MCF 10A (cell line): ENCODE measurements at regions not wholly inside any gene's neighbourhood (a gene's known extent, or its start where the extent isn't known, plus 50 kb on each side); places are given as distances from the start of the nearest gene placed in this dataset.

Source experiments
- BruUV-seq: library from RNA; stranded (reverse); fragments of 400-500 nt; replicated peaks from 2 replicates; lab custom pipeline; 2021; lab: Mats Ljungman, UMichigan
- CTCF ChIA-PET: fragments of 300-600 bp; sonication (Branson Sonifier 250); formaldehyde crosslinking; extraction: SDS; loops from one replicate; lab custom pipeline; 2021; ENCODE audit warnings: antibody characterized with exemption, inconsistent platforms; lab: Yijun Ruan, JAX
- POLR2A ChIA-PET: fragments of 300-600, 350-650 bp; sonication (Branson Sonifier 250); formaldehyde crosslinking; extraction: SDS; loops from one replicate; lab custom pipeline; 2020; ENCODE audit warnings: antibody characterized with exemption, inconsistent platforms; lab: Yijun Ruan, JAX
- DNase-seq: peaks from one replicate; pipeline ENCODE4 v3.0.0-alpha.2; 2018; ENCODE audit not compliant: unreplicated experiment
- H3K27ac Mint-ChIP-seq: one replicate; pipeline ENCODE4 v1.8.0; 2022; ENCODE audit warnings: mild to moderate bottlenecking, low read depth, mixed read lengths; ENCODE audit not compliant: unreplicated experiment
- H3K27me3 Mint-ChIP-seq: one replicate; pipeline ENCODE4 v1.8.0; 2022; ENCODE audit warnings: mixed read lengths; ENCODE audit not compliant: insufficient read depth, unreplicated experiment
- H3K36me3 Mint-ChIP-seq: one replicate; pipeline ENCODE4 v1.8.0; 2022; ENCODE audit warnings: mild to moderate bottlenecking, moderate library complexity, mixed read lengths; ENCODE audit not compliant: insufficient read depth, unreplicated experiment
- H3K4me1 Mint-ChIP-seq: one replicate; pipeline ENCODE4 v1.8.0; 2022; ENCODE audit warnings: mixed read lengths; ENCODE audit not compliant: insufficient read depth, unreplicated experiment
- H3K4me3 Mint-ChIP-seq: one replicate; pipeline ENCODE4 v1.8.0; 2022; ENCODE audit warnings: mild to moderate bottlenecking, moderate library complexity, mixed read lengths; ENCODE audit not compliant: unreplicated experiment
- H3K9me3 Mint-ChIP-seq: one replicate; pipeline ENCODE4 v1.8.0; 2022; ENCODE audit warnings: mixed read lengths; ENCODE audit not compliant: unreplicated experiment
- CTCF ChIP-seq: fragments of 200-600 bp; IDR thresholded peaks from one replicate; pipeline ENCODE4 v1.8.0; 2022; ENCODE audit warnings: antibody characterized with exemption, mild to moderate bottlenecking; ENCODE audit not compliant: unreplicated experiment
- intact Hi-C: fragments of 100-400 bp; cut with micrococcal nuclease; formaldehyde crosslinking; loops from 2 replicates; pipeline ENCODE4 v1.14.1; 2022

GRCh38 chr1:217343907-217344306, 287.0 kb downstream of the GPATCH2 start:
- Mint-ChIP-seq H3K27ac (no peak overlapping the region), H3K36me3 (no peaks in the 10 kb centered on the region), H3K27me3 (peaks cover 23% of the 10 kb centered on the region), H3K4me1 (no peaks in the 10 kb centered on the region), H3K9me3 (no peaks in the 10 kb centered on the region), H3K4me3 (no peak overlapping the region)
- intact Hi-C loops, result no loop called here
- ChIA-PET POLR2A (no interaction called here), CTCF (interaction anchor here (0.7 to 1.0 kb wide), 2 partner anchors 10 to 62 kb away, joined by 3 read pairs; no protein-coding TSS in a partner anchor)
- no TSS peak for BruUV-seq
- no peak for TF ChIP-seq CTCF
- no peak for DNase-seq

GRCh38 chr1:217342105-217342504, 288.8 kb downstream of the GPATCH2 start:
- no TSS peak for BruUV-seq
- Mint-ChIP-seq H3K36me3 (no peaks in the 10 kb centered on the region), H3K27me3 (peaks cover 28% of the 10 kb centered on the region), H3K4me3 (no peak overlapping the region), H3K4me1 (no peaks in the 10 kb centered on the region), H3K9me3 (no peaks in the 10 kb centered on the region), H3K27ac (no peak overlapping the region)
- intact Hi-C loops, result no loop called here
- DNase-seq, result no peak
- CTCF ChIA-PET, result interaction anchor here (0.6 to 1.1 kb wide), 3 partner anchors 10 to 875 kb away, joined by 3 read pairs; no protein-coding TSS in a partner anchor
- TF ChIP-seq CTCF, result no peak
- POLR2A ChIA-PET, result no interaction called here

DNA sequence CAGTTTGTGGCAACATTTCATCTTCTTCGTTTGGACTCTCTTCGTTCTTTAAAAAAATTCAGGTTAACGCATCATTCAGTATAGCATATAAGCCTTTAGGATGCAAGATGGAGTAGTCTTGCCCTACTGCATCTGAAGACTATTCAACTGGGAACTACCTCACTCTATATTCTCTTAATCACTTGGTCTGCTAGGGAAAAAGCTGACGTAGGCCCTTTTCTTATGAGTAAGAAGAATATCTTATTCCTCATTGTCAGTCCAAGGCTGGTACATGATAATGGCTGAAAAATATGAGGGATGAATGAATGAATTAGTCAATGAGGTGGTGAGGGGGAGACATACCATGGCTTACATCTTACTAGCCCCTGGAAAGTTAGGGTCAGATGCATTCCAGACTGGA, 294.2 kb downstream of the GPATCH2 start:
- no TSS peak for BruUV-seq
- ChIA-PET POLR2A (interaction anchor here (0.8 kb wide), 1 partner anchor 8 kb away, joined by 3 read pairs; no protein-coding TSS in a partner anchor), CTCF (interaction anchor here (0.6 to 1.0 kb wide), 4 partner anchors 10 to 662 kb away, joined by 3 to 5 read pairs (median 4); no protein-coding TSS in a partner anchor)
- Mint-ChIP-seq H3K4me3 (no peak overlapping the region), H3K36me3 (no peaks in the 10 kb centered on the region), H3K4me1 (no peaks in the 10 kb centered on the region), H3K27ac (no peak overlapping the region), H3K9me3 (no peaks in the 10 kb centered on the region), H3K27me3 (peaks cover 28% of the 10 kb centered on the region)
- intact Hi-C loops, result loop anchor here (10.0 kb wide), 1 partner anchor 522 kb away; no protein-coding TSS in a partner anchor
- no peak for TF ChIP-seq CTCF
- no peak for DNase-seq

DNA sequence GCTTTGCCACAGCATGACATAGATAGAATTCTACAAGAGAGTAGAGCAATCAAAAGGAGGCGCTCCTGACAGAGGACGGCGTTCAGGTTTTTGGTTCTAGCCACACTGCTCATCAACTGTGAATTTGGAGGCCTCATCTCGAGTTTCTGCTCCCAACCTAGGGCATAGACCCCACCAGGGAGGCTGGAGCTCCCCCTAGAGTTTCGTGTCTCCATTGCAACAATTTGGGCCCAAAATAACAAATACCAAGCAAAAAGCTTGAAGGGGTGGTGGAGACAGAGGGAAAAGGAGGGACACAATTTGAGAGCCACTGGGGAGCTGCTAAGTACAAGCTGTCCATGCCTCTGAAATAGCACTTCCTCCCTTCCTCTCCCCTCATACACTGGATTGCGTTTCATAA, 297.0 kb downstream of the GPATCH2 start:
- CTCF ChIA-PET, result interaction anchor here (0.7 to 3.7 kb wide), 9 partner anchors 9 to 584 kb away, joined by 3 to 18 read pairs (median 3); no protein-coding TSS in a partner anchor

More for the DNA sequence above, 297.0 kb downstream of the GPATCH2 start:
- intact Hi-C loops, result loop anchor here (1.0 to 10.0 kb wide), 8 partner anchors 286 to 1024 kb away; no protein-coding TSS in a partner anchor
- no peaks in the 10 kb centered on the region for H3K4me1 Mint-ChIP-seq
- H3K36me3 Mint-ChIP-seq, result no peaks in the 10 kb centered on the region
- peaks cover 5% of the 10 kb centered on the region for H3K27me3 Mint-ChIP-seq
- no peaks in the 10 kb centered on the region for H3K9me3 Mint-ChIP-seq
- POLR2A ChIA-PET, result interaction anchor here (0.9 kb wide), 1 partner anchor 584 kb away, joined by 3 read pairs; no protein-coding TSS in a partner anchor
- peak; percentile 91 for TF ChIP-seq CTCF
- no TSS peak for BruUV-seq
- no peak overlapping the region for H3K27ac Mint-ChIP-seq
- no peak overlapping the region for H3K4me3 Mint-ChIP-seq
- peak; percentile 79 for DNase-seq
